ENCODE measurements at regions not wholly inside any gene's neighbourhood (a gene's known extent, or its start where the extent isn't known, plus 50 kb on each side); places are given as distances from the start of the nearest gene placed in this dataset.

- TF ChIP-seq MAZ (IDR thresholded peaks at IDR 0.05; ENCODE audit: borderline replicate concordance, low read depth, low read length) = no peak
- TF ChIP-seq CTCF (conservative IDR thresholded peaks at IDR 0.05; ENCODE audit: low read depth, low read length) = no peak
- no peak for TF ChIP-seq RFX5 (IDR thresholded peaks at IDR 0.05; ENCODE audit: low read depth, low read length)
- TF ChIP-seq BHLHE40 (IDR thresholded peaks at IDR 0.05; ENCODE audit: low read depth, low read length) = no peak
- no peak for TF ChIP-seq POLR2A (IDR thresholded peaks at IDR 0.05; ENCODE audit: low read depth, low read length)
- TF ChIP-seq MAFK (IDR thresholded peaks at IDR 0.05; ENCODE audit: low read depth, low read length) = no peak
- no peak for TF ChIP-seq FOS (IDR thresholded peaks at IDR 0.05; ENCODE audit: low read depth, low read length)
- TF ChIP-seq USF2 (IDR thresholded peaks at IDR 0.05; ENCODE audit: low read depth, low read length) = no peak
- TF ChIP-seq RCOR1 (IDR thresholded peaks at IDR 0.05; ENCODE audit: insufficient replicate concordance, low read length) = no peak
- no peak for TF ChIP-seq MXI1 (IDR thresholded peaks at IDR 0.05; ENCODE audit: borderline replicate concordance, low read depth, low read length)
Observed at GRCh38 chr6:22664968-22665367, 95.6 kb downstream of the HDGFL1 start.
